ENCODE measurements at regions not wholly inside any gene's neighbourhood (a gene's known extent, or its start where the extent isn't known, plus 50 kb on each side); places are given as distances from the start of the nearest gene placed in this dataset.
"Not testable (repeated sequence)": the region's sequence is repeated elsewhere in the genome, so short reads cannot be mapped to it uniquely, and the experiment has no call there.

DNA sequence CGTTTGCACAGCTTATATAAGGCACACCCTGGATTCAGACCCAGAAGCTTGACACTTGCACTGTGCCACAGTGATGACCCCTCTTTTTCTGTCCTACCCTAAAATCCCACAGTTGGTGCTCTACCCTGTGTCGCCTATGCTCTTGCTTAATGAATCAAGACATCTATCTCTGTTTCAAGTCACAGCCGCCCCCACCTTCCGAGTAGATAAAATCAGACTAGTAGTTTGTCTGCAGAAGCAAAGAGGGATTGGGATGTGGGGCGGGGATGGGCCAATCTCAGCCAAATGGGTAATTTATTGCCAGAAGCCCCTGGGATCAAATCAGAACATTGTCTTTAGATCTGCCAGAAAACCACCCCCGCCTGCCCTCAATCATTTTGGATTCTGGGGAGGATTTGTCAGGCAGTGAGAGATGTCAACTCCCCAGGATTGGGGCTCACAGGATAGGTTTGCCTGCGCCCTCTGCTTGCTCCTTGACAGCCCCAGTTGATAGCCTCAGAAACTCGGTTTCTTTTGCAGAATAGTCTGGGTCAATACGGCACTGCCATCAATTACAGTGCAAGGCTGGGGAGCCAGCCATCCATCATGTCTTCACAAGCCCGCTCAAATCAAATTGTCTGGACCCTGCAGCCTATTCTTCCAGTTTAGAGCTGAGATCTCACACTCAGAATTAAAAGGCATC is 520.8 kb downstream of the GRIN2A start:
- no peak overlapping the region for H3K4me3 ChIP-seq (ENCODE audit: low read depth, low read length)
- TF ChIP-seq, protein P1, sequence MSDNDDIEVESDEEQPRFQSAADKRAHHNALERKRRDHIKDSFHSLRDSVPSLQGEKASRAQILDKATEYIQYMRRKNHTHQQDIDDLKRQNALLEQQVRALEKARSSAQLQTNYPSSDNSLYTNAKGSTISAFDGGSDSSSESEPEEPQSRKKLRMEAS (IDR thresholded peaks at IDR 0.05; ENCODE audit: low read depth, low read length) = no peak
- TF ChIP-seq MYC (IDR thresholded peaks at IDR 0.05; ENCODE audit: low read depth, low read length) = no peak
- no peak for TF ChIP-seq POLR2A (IDR thresholded peaks at IDR 0.05; ENCODE audit: extremely low read depth, insufficient read length)
- TF ChIP-seq, protein P2, sequence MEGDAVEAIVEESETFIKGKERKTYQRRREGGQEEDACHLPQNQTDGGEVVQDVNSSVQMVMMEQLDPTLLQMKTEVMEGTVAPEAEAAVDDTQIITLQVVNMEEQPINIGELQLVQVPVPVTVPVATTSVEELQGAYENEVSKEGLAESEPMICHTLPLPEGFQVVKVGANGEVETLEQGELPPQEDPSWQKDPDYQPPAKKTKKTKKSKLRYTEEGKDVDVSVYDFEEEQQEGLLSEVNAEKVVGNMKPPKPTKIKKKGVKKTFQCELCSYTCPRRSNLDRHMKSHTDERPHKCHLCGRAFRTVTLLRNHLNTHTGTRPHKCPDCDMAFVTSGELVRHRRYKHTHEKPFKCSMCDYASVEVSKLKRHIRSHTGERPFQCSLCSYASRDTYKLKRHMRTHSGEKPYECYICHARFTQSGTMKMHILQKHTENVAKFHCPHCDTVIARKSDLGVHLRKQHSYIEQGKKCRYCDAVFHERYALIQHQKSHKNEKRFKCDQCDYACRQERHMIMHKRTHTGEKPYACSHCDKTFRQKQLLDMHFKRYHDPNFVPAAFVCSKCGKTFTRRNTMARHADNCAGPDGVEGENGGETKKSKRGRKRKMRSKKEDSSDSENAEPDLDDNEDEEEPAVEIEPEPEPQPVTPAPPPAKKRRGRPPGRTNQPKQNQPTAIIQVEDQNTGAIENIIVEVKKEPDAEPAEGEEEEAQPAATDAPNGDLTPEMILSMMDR (IDR thresholded peaks at IDR 0.05; ENCODE audit: low read depth, low read length) = no peak
- DNase-seq (ENCODE audit: low read depth) = no peak

DNA sequence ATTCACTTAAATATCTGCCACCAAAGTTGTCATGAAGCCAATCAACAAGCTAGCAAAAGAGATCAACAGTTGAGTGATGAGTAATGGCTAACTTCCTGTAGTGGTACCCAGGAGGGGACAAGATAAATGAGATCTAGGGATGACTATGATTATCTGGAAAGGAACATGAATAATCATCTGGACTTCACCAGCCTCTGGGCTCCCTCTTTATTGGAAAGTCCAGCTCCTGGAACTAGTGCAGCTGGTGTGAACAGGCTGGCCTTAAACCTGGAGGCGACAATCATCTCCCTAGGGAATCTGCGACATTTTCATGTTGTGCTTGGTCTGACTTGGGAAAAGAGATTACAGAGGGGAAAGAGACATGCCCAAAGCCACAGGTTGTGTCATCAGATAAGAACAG is 518.6 kb downstream of the GRIN2A start:
- DNase-seq (ENCODE audit: low read depth) = no peak
- no peak overlapping the region for H3K4me3 ChIP-seq (ENCODE audit: low read depth, low read length)
- TF ChIP-seq MYC (IDR thresholded peaks at IDR 0.05; ENCODE audit: low read depth, low read length) = no peak
- no peak for TF ChIP-seq POLR2A (IDR thresholded peaks at IDR 0.05; ENCODE audit: extremely low read depth, insufficient read length)
- TF ChIP-seq, protein P2 (IDR thresholded peaks at IDR 0.05; ENCODE audit: low read depth, low read length) = no peak
- TF ChIP-seq, protein P1 (IDR thresholded peaks at IDR 0.05; ENCODE audit: low read depth, low read length) = no peak

DNA sequence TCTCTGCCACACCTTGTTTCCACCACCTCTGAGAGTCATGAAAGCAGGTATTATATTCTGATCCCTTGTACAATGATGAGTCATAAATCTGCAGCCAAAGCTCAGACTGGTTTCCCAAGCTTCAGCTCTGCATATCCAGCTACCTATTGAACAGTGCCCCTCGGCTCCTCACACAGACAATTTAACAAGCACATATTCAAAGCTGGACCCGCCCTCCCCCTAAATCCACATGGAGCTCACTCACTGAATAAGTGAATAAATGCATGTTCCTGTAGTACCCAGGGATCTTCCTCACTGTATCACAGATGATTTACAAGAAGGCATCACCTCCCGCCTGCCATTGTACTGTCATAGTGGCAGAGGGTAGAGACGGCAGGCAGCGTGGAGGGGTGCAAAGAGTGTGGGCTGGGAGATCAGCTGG is 516.4 kb downstream of the GRIN2A start:
- TF ChIP-seq, protein P1 (IDR thresholded peaks at IDR 0.05; ENCODE audit: low read depth, low read length) = no peak
- TF ChIP-seq MYC (IDR thresholded peaks at IDR 0.05; ENCODE audit: low read depth, low read length) = no peak
- TF ChIP-seq, protein P2 (IDR thresholded peaks at IDR 0.05; ENCODE audit: low read depth, low read length) = no peak
- TF ChIP-seq POLR2A (IDR thresholded peaks at IDR 0.05; ENCODE audit: extremely low read depth, insufficient read length) = no peak
- no peak for DNase-seq (ENCODE audit: low read depth)
- no peak overlapping the region for H3K4me3 ChIP-seq (ENCODE audit: low read depth, low read length)

DNA sequence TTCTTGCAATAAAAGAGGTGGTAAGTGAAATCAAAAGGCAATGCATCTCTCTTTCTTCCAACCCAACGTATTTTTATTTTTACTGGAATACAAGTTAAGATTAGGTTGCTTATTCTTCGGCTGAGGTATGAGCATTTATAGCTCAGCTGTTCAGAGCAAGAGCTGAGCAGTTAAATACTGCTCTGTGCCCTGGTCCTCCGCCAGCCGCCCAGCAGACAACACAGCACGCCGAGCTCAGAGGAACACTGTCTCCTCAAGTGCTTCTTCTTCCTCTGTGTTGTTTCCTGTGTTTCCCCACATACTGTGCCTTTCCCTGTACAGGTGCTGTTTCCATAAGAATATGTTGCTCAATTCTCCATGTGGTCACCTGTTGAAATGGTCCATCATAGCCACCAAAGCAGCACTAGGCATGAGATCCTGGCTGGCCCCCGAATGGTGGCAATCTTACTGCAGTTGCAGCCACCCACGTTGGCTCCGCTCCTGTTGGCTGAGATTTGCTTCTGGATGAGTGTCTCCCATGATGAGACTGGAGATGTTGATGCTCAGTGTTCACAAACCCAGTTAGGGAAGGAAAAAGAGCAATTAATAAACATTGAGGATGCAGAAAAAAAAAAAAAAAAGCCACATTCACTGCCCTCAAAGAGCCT is 515.3 kb downstream of the GRIN2A start:
- no peak overlapping the region for H3K4me3 ChIP-seq (ENCODE audit: low read depth, low read length)
- no peak for DNase-seq (ENCODE audit: low read depth)
- TF ChIP-seq MYC (IDR thresholded peaks at IDR 0.05; ENCODE audit: low read depth, low read length) (no peak), POLR2A (IDR thresholded peaks at IDR 0.05; ENCODE audit: extremely low read depth, insufficient read length) (no peak)
- TF ChIP-seq, protein P1 (IDR thresholded peaks at IDR 0.05; ENCODE audit: low read depth, low read length) = no peak
- TF ChIP-seq, protein P2 (IDR thresholded peaks at IDR 0.05; ENCODE audit: low read depth, low read length) = no peak

DNA sequence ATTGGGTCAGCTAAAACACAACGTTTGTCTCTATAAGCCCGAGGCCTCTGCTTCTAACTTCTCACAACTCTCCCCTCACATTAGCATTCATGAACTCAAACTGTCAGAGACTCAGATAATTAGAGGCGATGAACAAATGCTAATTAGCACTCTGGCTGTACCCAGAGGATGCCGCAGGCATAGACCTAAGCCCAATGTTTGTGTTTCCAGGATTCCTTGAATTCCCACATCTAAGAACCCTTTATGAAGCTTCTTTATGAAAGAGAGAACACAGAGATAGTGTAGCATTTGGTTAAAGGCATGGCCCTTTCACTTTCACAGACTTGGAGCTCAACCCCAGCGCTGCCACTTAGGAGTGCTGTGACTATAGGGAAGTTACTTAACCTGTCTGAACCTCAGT is 512.2 kb downstream of the GRIN2A start:
- H3K4me3 ChIP-seq (ENCODE audit: low read depth, low read length) = no peak overlapping the region
- DNase-seq (ENCODE audit: low read depth) = no peak
- TF ChIP-seq MYC (IDR thresholded peaks at IDR 0.05; ENCODE audit: low read depth, low read length) (no peak), POLR2A (IDR thresholded peaks at IDR 0.05; ENCODE audit: extremely low read depth, insufficient read length) (no peak)
- TF ChIP-seq, protein P2 (IDR thresholded peaks at IDR 0.05; ENCODE audit: low read depth, low read length) = no peak
- TF ChIP-seq, protein P1 (IDR thresholded peaks at IDR 0.05; ENCODE audit: low read depth, low read length) = no peak

DNA sequence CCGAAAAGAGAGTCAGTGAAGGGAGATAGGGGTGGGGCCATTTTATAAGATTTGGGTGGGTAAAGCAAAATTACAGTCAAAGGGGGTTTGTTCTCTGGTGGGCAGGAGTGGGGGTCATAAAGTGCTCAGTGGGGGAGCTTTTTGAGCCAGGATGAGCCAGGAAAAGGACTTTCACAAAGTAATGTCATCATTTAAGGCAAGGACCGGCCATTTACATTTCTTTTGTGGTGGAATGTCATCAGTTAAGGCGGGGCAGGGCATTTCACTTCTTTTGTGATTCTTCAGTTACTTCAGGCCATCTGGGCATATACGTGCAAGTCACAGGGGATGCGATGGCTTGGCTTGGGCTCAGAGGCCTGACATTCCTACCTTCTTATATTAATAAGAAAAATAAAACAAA is 511.6 kb downstream of the GRIN2A start:
- DNase-seq (ENCODE audit: low read depth); H3K4me3 ChIP-seq (ENCODE audit: low read depth, low read length): not testable (repeated sequence)

DNA sequence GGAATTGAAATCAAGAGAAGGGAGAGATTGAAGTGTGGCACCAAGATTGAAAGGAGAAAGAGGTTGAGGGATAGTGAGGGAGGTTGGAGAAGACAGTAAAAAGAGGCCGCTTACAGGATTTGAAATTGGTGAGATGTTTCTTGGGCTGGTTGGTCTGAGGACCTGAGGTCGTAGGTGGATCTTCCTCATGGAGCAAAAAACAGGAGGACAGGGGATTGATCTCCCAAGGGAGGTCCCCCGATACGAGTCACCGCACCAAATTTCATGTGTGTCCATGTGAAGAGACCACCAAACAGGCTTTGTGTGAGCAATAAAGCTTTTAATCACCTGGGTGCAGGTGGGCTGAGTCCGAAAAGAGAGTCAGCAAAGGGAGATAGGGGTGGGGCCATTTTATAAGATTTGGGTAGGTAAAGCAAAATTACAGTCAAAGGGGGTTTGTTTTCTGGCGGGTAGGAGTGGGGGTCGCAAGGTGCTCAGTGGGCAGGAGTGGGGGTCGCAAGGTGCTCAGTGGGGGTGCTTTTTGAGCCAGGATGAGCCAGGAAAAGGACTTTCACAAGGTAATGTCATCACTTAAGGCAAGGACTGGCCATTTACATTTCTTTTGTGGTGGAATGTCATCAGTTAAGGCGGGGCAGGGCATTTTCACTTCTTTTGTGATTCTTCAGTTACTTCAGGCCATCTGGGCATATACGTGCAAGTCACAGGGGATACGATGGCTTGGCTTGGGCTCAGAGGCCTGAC is 505.5 kb downstream of the GRIN2A start:
- not testable (repeated sequence) for H3K4me3 ChIP-seq (ENCODE audit: low read depth, low read length)

More for the DNA sequence above, 505.5 kb downstream of the GRIN2A start:
- DNase-seq (ENCODE audit: low read depth) = not testable (repeated sequence)

Measured in NB4 (cell line).